Mesothelial cell of epicardium (in vitro differentiated cells): ENCODE measurements at regions not wholly inside any gene's neighbourhood (a gene's known extent, or its start where the extent isn't known, plus 50 kb on each side); places are given as distances from the start of the nearest gene placed in this dataset.

Experiments used
- DNase-seq, 2 experiments: peaks; one replicate each; pipeline ENCODE4 v3.0.0; 2021; ENCODE audit warnings: low spot score in 2 of 2; ENCODE audit not compliant: unreplicated experiment in 2 of 2
- H3K27ac Mint-ChIP-seq: 2 replicates; pipeline ENCODE4 v1.8.0; 2021; ENCODE audit warnings: mixed read lengths
- H3K27me3 Mint-ChIP-seq: 2 replicates; pipeline ENCODE4 v1.8.0; 2021; ENCODE audit warnings: low read depth, mixed read lengths
- H3K36me3 Mint-ChIP-seq: 2 replicates; pipeline ENCODE4 v1.8.0; 2021; ENCODE audit warnings: mixed read lengths
- H3K4me1 Mint-ChIP-seq: 2 replicates; pipeline ENCODE4 v1.8.0; 2021; ENCODE audit warnings: mixed read lengths
- H3K4me3 Mint-ChIP-seq: 2 replicates; pipeline ENCODE4 v1.8.0; 2021; ENCODE audit warnings: mild to moderate bottlenecking, moderate library complexity, mixed read lengths
- H3K9me3 Mint-ChIP-seq: 2 replicates; pipeline ENCODE4 v1.8.0; 2021; ENCODE audit warnings: mixed read lengths
- CTCF ChIP-seq: fragments of 200-600 bp; sonication (generic); IDR thresholded peaks from one replicate; pipeline ENCODE4 v1.5.0; 2021; ENCODE audit warnings: antibody characterized with exemption; ENCODE audit not compliant: unreplicated experiment

GRCh38 chr3:66754613-66755012 lies 243.5 kb upstream of the KBTBD8 start:
- no peak for TF ChIP-seq CTCF
- no peak overlapping the region for H3K27ac Mint-ChIP-seq
- no peaks in the 10 kb centered on the region for H3K9me3 Mint-ChIP-seq
- no peak overlapping the region for H3K4me3 Mint-ChIP-seq
- DNase-seq = no peak
- H3K36me3 Mint-ChIP-seq = no peaks in the 10 kb centered on the region
- H3K27me3 Mint-ChIP-seq = no peaks in the 10 kb centered on the region
- peaks cover 3% of the 10 kb centered on the region for H3K4me1 Mint-ChIP-seq

- H3K4me1 Mint-ChIP-seq = peaks cover under 1% of the 10 kb centered on the region
- H3K27me3 Mint-ChIP-seq = no peaks in the 10 kb centered on the region
- DNase-seq = no peak
- no peaks in the 10 kb centered on the region for H3K9me3 Mint-ChIP-seq
- H3K27ac Mint-ChIP-seq = no peak overlapping the region
- no peak for TF ChIP-seq CTCF
- no peaks in the 10 kb centered on the region for H3K36me3 Mint-ChIP-seq
- no peak overlapping the region for H3K4me3 Mint-ChIP-seq
Observed at GRCh38 chr3:66755924-66756323, 242.2 kb upstream of the KBTBD8 start.

GRCh38 chr3:66756468-66757036 lies 241.6 kb upstream of the KBTBD8 start:
- no peak for DNase-seq
- H3K4me1 Mint-ChIP-seq = no peaks in the 10 kb centered on the region
- H3K27ac Mint-ChIP-seq = no peak overlapping the region
- TF ChIP-seq CTCF = peak; percentile 26
- H3K27me3 Mint-ChIP-seq = no peaks in the 10 kb centered on the region
- no peaks in the 10 kb centered on the region for H3K36me3 Mint-ChIP-seq
- no peaks in the 10 kb centered on the region for H3K9me3 Mint-ChIP-seq
- no peak overlapping the region for H3K4me3 Mint-ChIP-seq

- no peak overlapping the region for H3K4me3 Mint-ChIP-seq
- H3K27me3 Mint-ChIP-seq = no peaks in the 10 kb centered on the region
- H3K9me3 Mint-ChIP-seq = peaks cover 16% of the 10 kb centered on the region
- H3K36me3 Mint-ChIP-seq = no peaks in the 10 kb centered on the region
- DNase-seq = no peak
- no peaks in the 10 kb centered on the region for H3K4me1 Mint-ChIP-seq
- TF ChIP-seq CTCF = no peak
- H3K27ac Mint-ChIP-seq = no peak overlapping the region
Observed at GRCh38 chr3:66761093-66761780, 236.9 kb upstream of the KBTBD8 start.

GRCh38 chr3:66762916-66763693 lies 235.0 kb upstream of the KBTBD8 start:
- no peak overlapping the region for H3K4me3 Mint-ChIP-seq
- H3K36me3 Mint-ChIP-seq = no peaks in the 10 kb centered on the region
- H3K27ac Mint-ChIP-seq = no peak overlapping the region
- H3K9me3 Mint-ChIP-seq = peaks cover 31% of the 10 kb centered on the region
- no peak for TF ChIP-seq CTCF
- H3K4me1 Mint-ChIP-seq = no peaks in the 10 kb centered on the region
- H3K27me3 Mint-ChIP-seq = peaks cover 1% of the 10 kb centered on the region
- DNase-seq = no peak
